H9 (cell line): ENCODE measurements at regions not wholly inside any gene's neighbourhood (a gene's known extent, or its start where the extent isn't known, plus 50 kb on each side); places are given as distances from the start of the nearest gene placed in this dataset.

Experiments
- DNase-seq: peaks from one replicate; pipeline ENCODE4 v3.0.0-alpha.2; 2017
- H2AFZ ChIP-seq: one replicate; pipeline ENCODE4 v1.6.1; 2013; ENCODE audit warnings: mild to moderate bottlenecking, low read length, control low read depth, moderate library complexity
- H2AK5ac ChIP-seq: 2 replicates; pipeline ENCODE4 v1.6.1; 2013; ENCODE audit warnings: low read length, control low read depth, mixed read lengths; ENCODE audit not compliant: insufficient read length
- H2BK120ac ChIP-seq: one replicate; pipeline ENCODE4 v1.6.1; 2013; ENCODE audit warnings: low read depth, mild to moderate bottlenecking, low read length, control low read depth, inconsistent platforms; ENCODE audit not compliant: poor library complexity, severe bottlenecking
- H2BK12ac ChIP-seq: 2 replicates; pipeline ENCODE4 v1.6.1; 2013; ENCODE audit warnings: low read length, control low read depth, mixed read lengths, low read depth; ENCODE audit not compliant: insufficient read length
- H2BK15ac ChIP-seq: 2 replicates; pipeline ENCODE4 v1.6.1; 2013; ENCODE audit warnings: low read depth, low read length, control low read depth
- H2BK20ac ChIP-seq: one replicate; pipeline ENCODE4 v1.6.1; 2013; ENCODE audit warnings: low read depth, mild to moderate bottlenecking, low read length, control low read depth, inconsistent platforms; ENCODE audit not compliant: poor library complexity, severe bottlenecking
- H2BK5ac ChIP-seq: 2 replicates; pipeline ENCODE4 v1.6.1; 2013; ENCODE audit warnings: low read length, control low read depth, mixed read lengths; ENCODE audit not compliant: insufficient read length
- H3K14ac ChIP-seq: 2 replicates; pipeline ENCODE4 v1.6.1; 2013; ENCODE audit warnings: low read length, control low read depth; ENCODE audit not compliant: insufficient read depth
- H3K18ac ChIP-seq: 2 replicates; pipeline ENCODE4 v1.6.1; 2013; ENCODE audit warnings: low read depth, mild to moderate bottlenecking, mixed read lengths, low read length, control low read depth; ENCODE audit not compliant: insufficient read length
- H3K23ac ChIP-seq: 2 replicates; pipeline ENCODE4 v1.6.1; 2013; ENCODE audit warnings: low read length, control low read depth, mixed read lengths, low read depth; ENCODE audit not compliant: insufficient read length
- H3K23me2 ChIP-seq: 2 replicates; pipeline ENCODE4 v1.6.1; 2013; ENCODE audit warnings: low read depth, mild to moderate bottlenecking, mixed read lengths, low read length, control low read depth; ENCODE audit not compliant: insufficient read length, poor library complexity, severe bottlenecking
- H3K27ac ChIP-seq: 2 replicates; pipeline ENCODE4 v1.5.1; 2013; ENCODE audit warnings: low read length, control low read depth, mixed read lengths, low read depth; ENCODE audit not compliant: insufficient read length
- H3K27me3 ChIP-seq: 2 replicates; pipeline ENCODE4 v1.6.1; 2013; ENCODE audit warnings: low read length, control low read depth, inconsistent platforms; ENCODE audit not compliant: insufficient read depth
- H3K4ac ChIP-seq: 2 replicates; pipeline ENCODE4 v1.6.1; 2013; ENCODE audit warnings: low read depth, mild to moderate bottlenecking, control low read depth, inconsistent platforms, low read length, moderate library complexity
- H3K4me1 ChIP-seq: 2 replicates; pipeline ENCODE4 v1.6.1; 2013; ENCODE audit warnings: low read length, control low read depth, inconsistent platforms; ENCODE audit not compliant: insufficient read depth
- H3K4me2 ChIP-seq: 2 replicates; pipeline ENCODE4 v1.6.1; 2013; ENCODE audit warnings: low read length, control low read depth, mixed read lengths; ENCODE audit not compliant: insufficient read length, insufficient read depth
- H3K56ac ChIP-seq: 2 replicates; pipeline ENCODE4 v1.6.1; 2013; ENCODE audit warnings: low read depth, mild to moderate bottlenecking, mixed read lengths, low read length, control low read depth; ENCODE audit not compliant: insufficient read length
- H3K79me1 ChIP-seq: 2 replicates; pipeline ENCODE4 v1.6.1; 2013; ENCODE audit warnings: low read depth, mild to moderate bottlenecking, moderate library complexity, low read length, control low read depth, inconsistent platforms; ENCODE audit not compliant: insufficient read depth, poor library complexity, severe bottlenecking
- H3K79me2 ChIP-seq: 2 replicates; pipeline ENCODE4 v1.6.1; 2013; ENCODE audit warnings: low read length, control low read depth, inconsistent platforms; ENCODE audit not compliant: insufficient read depth
- H3K9ac ChIP-seq: 2 replicates; pipeline ENCODE4 v1.6.1; 2013; ENCODE audit warnings: low read length, control low read depth, mixed read lengths; ENCODE audit not compliant: insufficient read length; ENCODE audit errors: extremely low read depth
- H3K9me3 ChIP-seq: one replicate; pipeline ENCODE4 v1.6.1; 2013; ENCODE audit warnings: low read depth, low read length, inconsistent platforms; ENCODE audit not compliant: control insufficient read depth
- H3T11ph ChIP-seq: one replicate; pipeline ENCODE4 v1.6.1; 2013; ENCODE audit warnings: mild to moderate bottlenecking, low read length, control low read depth, inconsistent platforms
- H4K20me1 ChIP-seq: one replicate; pipeline ENCODE4 v1.6.1; 2013; ENCODE audit not compliant: control insufficient read depth, insufficient read length, insufficient read depth
- H4K5ac ChIP-seq: 2 replicates; pipeline ENCODE4 v1.6.1; 2013; ENCODE audit warnings: low read depth, mild to moderate bottlenecking, mixed read lengths, low read length, control low read depth; ENCODE audit not compliant: insufficient read length
- H4K8ac ChIP-seq: replicated peaks from 2 replicates; pipeline ENCODE4 v1.6.1; 2013; ENCODE audit warnings: low read length, control low read depth, mixed read lengths, low read depth; ENCODE audit not compliant: insufficient read length
- H4K91ac ChIP-seq: 2 replicates; pipeline ENCODE4 v1.6.1; 2013; ENCODE audit warnings: low read depth, mild to moderate bottlenecking, moderate library complexity, mixed read lengths, low read length, control low read depth; ENCODE audit not compliant: insufficient read length
- H3K27ac Mint-ChIP-seq, 3 experiments: 2 replicates in 2 of 3; 3 replicates in 1 of 3; pipeline ENCODE4 v1.8.0; 2020 to 2021; ENCODE audit warnings: mixed read lengths in 3 of 3, mild to moderate bottlenecking in 1 of 3, moderate library complexity in 1 of 3
- H3K27me3 Mint-ChIP-seq: 2 replicates; pipeline ENCODE4 v1.8.0; 2021; ENCODE audit warnings: low read depth, mild to moderate bottlenecking, moderate library complexity, mixed read lengths
- H3K36me3 Mint-ChIP-seq, 3 experiments: 2 replicates in 2 of 3; 3 replicates in 1 of 3; pipeline ENCODE4 v1.8.0; 2020 to 2021; ENCODE audit warnings: low read depth in 3 of 3, mixed read lengths in 3 of 3; ENCODE audit not compliant: insufficient read depth in 1 of 3
- H3K4me1 Mint-ChIP-seq, 2 experiments: 2 replicates each; pipeline ENCODE4 v1.8.0; 2020; ENCODE audit warnings: mixed read lengths in 2 of 2
- H3K4me3 Mint-ChIP-seq, 2 experiments: 2 replicates in 1 of 2; 3 replicates in 1 of 2; pipeline ENCODE4 v1.8.0; 2020 to 2021; ENCODE audit warnings: mild to moderate bottlenecking in 2 of 2, mixed read lengths in 2 of 2, moderate library complexity in 1 of 2
- H3K9me3 Mint-ChIP-seq, 2 experiments: 2 replicates in 1 of 2; 3 replicates in 1 of 2; pipeline ENCODE4 v1.8.0; 2020; ENCODE audit warnings: mild to moderate bottlenecking in 2 of 2, mixed read lengths in 2 of 2, moderate library complexity in 1 of 2
- whole genome bisulfite sequencing: extraction: QIAGEN DNeasy Blood & Tissue Kit; methylation state at CpG from one replicate; pipeline ENCODE4 v1.1.7; 2013; ENCODE audit warnings: missing lambda C conversion rate, low lambda C conversion rate, mixed read lengths; ENCODE audit not compliant: insufficient read length; ENCODE audit errors: extremely low coverage; 5-methylcytosine and 5-hydroxymethylcytosine counted together
- TF ChIP-seq, protein P1 (sequence below): fragments of 200-600 bp; sonication (generic); conservative IDR thresholded peaks from 3 replicates; pipeline ENCODE4 v1.8.0; 2021; ENCODE audit warnings: antibody characterized with exemption, mild to moderate bottlenecking

DNA sequence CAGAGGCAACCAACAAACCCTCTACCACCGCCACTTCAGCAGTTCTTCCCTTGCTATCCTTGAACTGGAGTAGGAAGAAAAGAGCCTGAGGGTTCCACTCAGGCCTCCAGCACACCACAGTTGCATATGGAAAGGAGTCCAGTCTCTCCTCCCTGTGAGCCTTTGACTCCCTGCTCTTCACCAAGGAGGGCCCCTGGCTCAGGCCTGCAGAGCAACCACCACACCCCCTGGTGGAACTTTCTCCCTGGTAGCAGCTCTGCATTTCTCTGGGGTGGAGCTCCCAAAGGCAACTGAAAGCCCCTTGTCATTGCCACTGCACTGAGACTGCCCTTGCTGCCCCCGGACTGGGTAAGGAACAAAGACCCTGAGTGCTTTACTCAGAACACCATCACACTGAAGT is 1021.5 kb upstream of the ADGRL2 start:
- Histone ChIP-seq H3K4me2 (no peak overlapping the region), H3K4me1 (no peaks in the 10 kb centered on the region)
- no CpG with 5 or more reads among the region's 2 CpGs for WGBS

More for the DNA sequence above, 1021.5 kb upstream of the ADGRL2 start:
- Histone ChIP-seq H4K20me1 (no peaks in the 10 kb centered on the region), H3K9me3 (no peaks in the 10 kb centered on the region), H4K5ac (no peak overlapping the region), H4K8ac (no peak overlapping the region), H3K79me2 (no peaks in the 10 kb centered on the region), H2BK120ac (no peak overlapping the region), H4K91ac (no peak overlapping the region), H3T11ph (no peak overlapping the region), H2BK20ac (no peak overlapping the region), H3K27me3 (no peaks in the 10 kb centered on the region), H3K9ac (no peak overlapping the region), H2AFZ (no peak overlapping the region), H2BK15ac (no peak overlapping the region), H2BK5ac (no peak overlapping the region), H3K27ac (no peak overlapping the region), H3K23me2 (no peaks in the 10 kb centered on the region), H3K18ac (no peak overlapping the region), H3K23ac (no peak overlapping the region), H2AK5ac (no peak overlapping the region), H3K14ac (no peak overlapping the region), H3K4ac (no peak overlapping the region), H3K56ac (no peak overlapping the region), H2BK12ac (no peak overlapping the region), H3K79me1 (no peaks in the 10 kb centered on the region)
- peaks cover 0 to 4% of the 10 kb centered on the region in 2 experiments; a peak in 2 of 4 replicates for H3K4me1 Mint-ChIP-seq
- DNase-seq: peak; percentile 42
- TF ChIP-seq, protein P1, sequence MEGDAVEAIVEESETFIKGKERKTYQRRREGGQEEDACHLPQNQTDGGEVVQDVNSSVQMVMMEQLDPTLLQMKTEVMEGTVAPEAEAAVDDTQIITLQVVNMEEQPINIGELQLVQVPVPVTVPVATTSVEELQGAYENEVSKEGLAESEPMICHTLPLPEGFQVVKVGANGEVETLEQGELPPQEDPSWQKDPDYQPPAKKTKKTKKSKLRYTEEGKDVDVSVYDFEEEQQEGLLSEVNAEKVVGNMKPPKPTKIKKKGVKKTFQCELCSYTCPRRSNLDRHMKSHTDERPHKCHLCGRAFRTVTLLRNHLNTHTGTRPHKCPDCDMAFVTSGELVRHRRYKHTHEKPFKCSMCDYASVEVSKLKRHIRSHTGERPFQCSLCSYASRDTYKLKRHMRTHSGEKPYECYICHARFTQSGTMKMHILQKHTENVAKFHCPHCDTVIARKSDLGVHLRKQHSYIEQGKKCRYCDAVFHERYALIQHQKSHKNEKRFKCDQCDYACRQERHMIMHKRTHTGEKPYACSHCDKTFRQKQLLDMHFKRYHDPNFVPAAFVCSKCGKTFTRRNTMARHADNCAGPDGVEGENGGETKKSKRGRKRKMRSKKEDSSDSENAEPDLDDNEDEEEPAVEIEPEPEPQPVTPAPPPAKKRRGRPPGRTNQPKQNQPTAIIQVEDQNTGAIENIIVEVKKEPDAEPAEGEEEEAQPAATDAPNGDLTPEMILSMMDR: peak; percentile 30; the same call in 1 of the 3 replicates
- H3K27ac Mint-ChIP-seq: 0 out of 7 replicates have a peak overlapping the region, but pooled peaks of 1 of the 3 experiments have one; percentile 42
- H3K36me3 Mint-ChIP-seq: no peaks in the 10 kb centered on the region; a peak in 2 of 7 replicates
- H3K27me3 Mint-ChIP-seq: no peaks in the 10 kb centered on the region
- peaks cover 0 to 3% of the 10 kb centered on the region in 2 experiments; a peak in 3 of 5 replicates for H3K9me3 Mint-ChIP-seq
- no peak overlapping the region for H3K4me3 Mint-ChIP-seq
